ENCODE measurements at regions not wholly inside any gene's neighbourhood (a gene's known extent, or its start where the extent isn't known, plus 50 kb on each side); places are given as distances from the start of the nearest gene placed in this dataset.
"Not testable (repeated sequence)": the region's sequence is repeated elsewhere in the genome, so short reads cannot be mapped to it uniquely, and the experiment has no call there.

DNA sequence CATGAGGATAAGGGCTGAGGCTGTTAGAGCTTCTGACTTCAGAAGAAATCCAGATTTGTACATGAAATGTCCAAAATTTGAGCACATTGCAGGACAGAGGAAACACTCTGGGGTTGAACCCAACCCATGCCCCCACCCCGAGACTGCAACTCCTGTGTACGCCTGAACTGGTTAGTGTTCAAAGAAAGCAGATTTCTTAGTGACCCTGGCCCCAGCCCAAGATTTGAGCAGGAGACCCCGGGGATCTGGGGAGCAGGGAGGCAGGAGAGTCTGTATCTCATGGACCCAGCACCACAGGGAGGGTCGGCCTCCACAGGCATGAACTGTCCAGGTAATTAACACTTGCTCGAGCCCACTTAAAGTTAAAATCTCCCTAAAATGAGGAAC lies 69.3 kb upstream of the WNT7B start:
- Histone ChIP-seq H3K4me1 (peaks cover 25 to 65% of the 10 kb centered on the region in 2 donors), H3K4me3 (peak overlapping the region in 1 of 2 donors; percentile 72), H3K36me3 (no peaks in the 10 kb centered on the region), H3K27ac (peak overlapping the region; percentile 97 to 98), H3K9me3 (no peaks in the 10 kb centered on the region), H3K27me3 (no peaks in the 10 kb centered on the region)
- peak; percentile 7 to 62 for DNase-seq (ENCODE audit: low spot score in 2 of 2)
- intact Hi-C loops (cut with DNase I), result no loop called here
- TF ChIP-seq, protein P1, sequence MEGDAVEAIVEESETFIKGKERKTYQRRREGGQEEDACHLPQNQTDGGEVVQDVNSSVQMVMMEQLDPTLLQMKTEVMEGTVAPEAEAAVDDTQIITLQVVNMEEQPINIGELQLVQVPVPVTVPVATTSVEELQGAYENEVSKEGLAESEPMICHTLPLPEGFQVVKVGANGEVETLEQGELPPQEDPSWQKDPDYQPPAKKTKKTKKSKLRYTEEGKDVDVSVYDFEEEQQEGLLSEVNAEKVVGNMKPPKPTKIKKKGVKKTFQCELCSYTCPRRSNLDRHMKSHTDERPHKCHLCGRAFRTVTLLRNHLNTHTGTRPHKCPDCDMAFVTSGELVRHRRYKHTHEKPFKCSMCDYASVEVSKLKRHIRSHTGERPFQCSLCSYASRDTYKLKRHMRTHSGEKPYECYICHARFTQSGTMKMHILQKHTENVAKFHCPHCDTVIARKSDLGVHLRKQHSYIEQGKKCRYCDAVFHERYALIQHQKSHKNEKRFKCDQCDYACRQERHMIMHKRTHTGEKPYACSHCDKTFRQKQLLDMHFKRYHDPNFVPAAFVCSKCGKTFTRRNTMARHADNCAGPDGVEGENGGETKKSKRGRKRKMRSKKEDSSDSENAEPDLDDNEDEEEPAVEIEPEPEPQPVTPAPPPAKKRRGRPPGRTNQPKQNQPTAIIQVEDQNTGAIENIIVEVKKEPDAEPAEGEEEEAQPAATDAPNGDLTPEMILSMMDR (IDR thresholded peaks at IDR 0.05), result no peak

DNA sequence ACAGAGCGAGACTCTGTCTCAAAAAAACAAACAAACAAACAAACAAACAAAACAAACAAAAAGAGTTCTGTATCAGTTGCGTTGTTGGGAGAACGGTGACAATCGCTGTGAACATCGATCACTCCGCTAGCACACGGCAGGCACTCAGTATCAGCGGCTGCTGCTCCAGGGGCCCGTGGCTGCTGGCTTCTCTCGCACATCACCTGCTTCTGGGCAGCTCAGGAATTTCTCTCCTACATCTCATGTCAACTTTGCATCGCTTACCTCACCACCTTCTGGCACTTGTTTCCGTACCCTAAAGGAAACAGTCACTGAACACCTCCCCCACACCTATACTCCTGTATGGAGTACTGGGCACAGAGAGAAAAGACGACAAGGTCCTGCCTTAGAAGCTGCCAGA lies 70.3 kb upstream of the WNT7B start:
- H3K27me3 ChIP-seq, result no peaks in the 10 kb centered on the region
- H3K27ac ChIP-seq, result peak overlapping the region; percentile 97 to 98
- intact Hi-C loops (cut with DNase I), result no loop called here
- H3K36me3 ChIP-seq, result no peaks in the 10 kb centered on the region
- peak in 1 of 2 donors; percentile 52 for DNase-seq (ENCODE audit: low spot score in 2 of 2)
- no peaks in the 10 kb centered on the region for H3K9me3 ChIP-seq
- H3K4me3 ChIP-seq, result peak overlapping the region in 1 of 2 donors; percentile 21
- TF ChIP-seq, protein P1 (IDR thresholded peaks at IDR 0.05), result no peak
- peaks cover 34 to 72% of the 10 kb centered on the region in 2 donors for H3K4me1 ChIP-seq

DNA sequence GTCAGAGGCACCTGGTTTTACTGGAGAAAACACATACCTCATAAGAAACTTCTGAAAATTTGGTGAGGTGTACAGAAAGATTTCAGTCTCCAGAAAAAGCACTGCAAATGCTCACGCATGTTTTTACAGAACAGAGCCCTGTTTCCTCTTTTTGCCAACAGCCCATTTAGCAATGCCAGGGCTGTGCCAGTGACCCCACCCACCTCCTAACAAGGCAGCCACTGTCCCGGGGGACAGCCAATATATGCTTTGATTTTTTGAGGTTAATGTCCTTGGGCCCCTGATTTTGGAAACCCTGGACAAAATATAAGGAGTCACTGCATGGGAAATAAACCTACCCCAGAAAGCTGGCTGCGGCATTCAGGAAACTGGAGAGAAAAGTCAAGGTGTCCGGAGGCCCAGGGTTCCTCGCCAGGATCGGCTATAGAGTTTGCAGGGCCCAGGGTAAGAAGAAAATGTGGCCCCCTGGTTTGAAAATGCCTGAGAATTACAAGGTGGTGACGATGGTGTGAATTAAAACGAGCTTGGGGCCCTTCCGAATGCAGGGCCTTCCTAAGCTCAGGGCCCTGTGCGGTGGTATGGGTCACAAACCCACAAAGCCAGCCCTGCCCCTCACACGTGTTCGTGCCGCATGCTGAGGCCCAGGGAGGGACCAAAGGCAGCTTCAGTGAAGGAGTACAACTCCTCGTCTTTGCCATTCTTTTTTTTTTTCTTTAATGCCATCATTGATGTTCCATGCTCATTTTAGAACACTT lies 71.1 kb upstream of the WNT7B start:
- peaks cover 42 to 77% of the 10 kb centered on the region in 2 donors for H3K4me1 ChIP-seq
- DNase-seq (ENCODE audit: low spot score in 2 of 2), result peak; percentile 25 to 78
- intact Hi-C loops (cut with DNase I), result no loop called here
- H3K4me3 ChIP-seq, result peak overlapping the region in 1 of 2 donors; percentile 21
- H3K36me3 ChIP-seq, result no peaks in the 10 kb centered on the region
- no peaks in the 10 kb centered on the region for H3K9me3 ChIP-seq
- TF ChIP-seq, protein P1 (IDR thresholded peaks at IDR 0.05), result no peak
- peak overlapping the region; percentile 97 to 98 for H3K27ac ChIP-seq
- no peaks in the 10 kb centered on the region for H3K27me3 ChIP-seq

DNA sequence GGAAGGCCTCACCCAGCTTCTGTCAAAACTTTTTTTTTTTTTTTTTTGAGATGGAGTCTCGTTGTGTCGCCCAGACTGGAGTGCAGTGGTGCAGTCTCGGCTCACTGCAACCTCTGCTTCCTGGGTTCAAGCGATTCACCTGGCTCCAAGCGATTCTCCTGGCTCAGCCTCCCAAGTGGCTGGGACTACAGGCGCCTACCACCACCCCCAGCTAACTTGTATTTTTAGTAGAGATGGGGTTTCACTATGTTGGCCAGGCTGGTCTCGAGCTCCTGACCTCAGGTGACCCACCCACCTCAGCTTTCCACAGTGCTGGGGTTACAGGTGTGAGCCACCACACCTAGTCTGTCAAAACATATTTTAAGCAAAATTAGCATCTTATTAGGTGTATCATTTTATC lies 71.7 kb upstream of the WNT7B start:
- H3K27me3 ChIP-seq; intact Hi-C loops (cut with DNase I); DNase-seq (ENCODE audit: low spot score in 2 of 2); H3K9me3 ChIP-seq; H3K36me3 ChIP-seq; H3K4me3 ChIP-seq: not testable (repeated sequence)
- Histone ChIP-seq H3K4me1 (peaks cover 37 to 72% of the 10 kb centered on the region in 2 donors), H3K27ac (peak overlapping the region; percentile 97 to 98)

DNA sequence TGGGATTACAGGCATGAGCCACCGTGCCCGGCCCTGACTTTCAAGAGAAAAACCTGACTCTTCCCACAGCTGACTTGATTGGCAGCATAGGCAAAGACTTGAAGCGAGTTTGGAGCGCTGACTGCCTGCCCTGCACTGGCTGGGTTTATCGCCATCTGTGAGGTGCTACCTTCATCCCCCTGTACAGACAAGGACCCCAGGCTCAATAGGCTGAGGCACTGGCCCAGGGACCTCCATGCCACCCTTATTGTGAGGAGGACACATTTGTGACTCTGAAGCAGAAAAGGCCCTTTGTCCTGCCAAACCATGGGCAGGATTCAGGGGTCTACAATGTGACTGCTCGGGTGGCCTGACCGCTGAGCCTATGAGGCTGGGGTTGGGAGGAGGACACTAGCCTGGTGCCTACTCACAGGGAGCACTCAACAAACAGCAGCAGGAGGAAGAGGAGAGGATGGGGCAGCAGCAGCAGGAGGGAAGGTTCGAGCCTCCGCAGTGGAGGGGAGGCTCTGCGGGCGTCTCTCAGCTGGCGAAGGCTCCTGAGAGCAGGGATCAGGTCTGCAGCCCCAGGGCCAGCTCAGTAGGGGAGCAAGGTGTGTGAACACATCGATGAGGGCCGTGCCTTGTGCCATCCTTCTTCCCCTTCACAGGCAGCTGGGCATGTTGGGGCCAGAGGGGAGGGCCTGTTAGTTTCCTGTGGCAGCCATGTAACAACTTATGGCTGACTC lies 72.9 kb upstream of the WNT7B start:
- Histone ChIP-seq H3K27ac (peak overlapping the region; percentile 97 to 98), H3K9me3 (no peaks in the 10 kb centered on the region), H3K4me3 (no peak overlapping the region), H3K36me3 (no peaks in the 10 kb centered on the region), H3K27me3 (no peaks in the 10 kb centered on the region), H3K4me1 (peaks cover 34 to 66% of the 10 kb centered on the region in 2 donors)
- peak; percentile 8 to 58 for DNase-seq (ENCODE audit: low spot score in 2 of 2)
- TF ChIP-seq, protein P1 (IDR thresholded peaks at IDR 0.05), result no peak
- intact Hi-C loops (cut with DNase I), result loop anchor here (5.0 to 10.0 kb wide), 2 partner anchors 38 to 55 kb away; no protein-coding TSS in a partner anchor

DNA sequence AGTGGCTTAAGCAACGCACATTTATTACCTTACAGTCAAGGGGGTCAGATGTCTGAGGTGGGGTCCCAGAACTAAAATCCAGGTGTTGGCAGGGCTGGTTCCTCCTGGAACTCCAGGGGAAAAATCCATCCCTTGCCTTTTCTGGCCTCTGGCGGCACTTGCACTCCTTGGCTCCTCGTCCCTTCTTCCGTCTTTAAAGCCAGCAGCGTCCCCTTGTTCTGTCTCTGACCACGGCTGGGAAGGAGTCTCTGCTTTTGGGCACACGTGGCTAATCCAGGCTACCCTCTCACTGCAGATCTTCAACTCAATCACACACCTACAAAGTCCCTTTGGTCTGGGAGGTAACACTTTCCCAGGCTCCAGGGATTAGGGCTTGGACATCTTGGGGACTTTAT lies 73.5 kb upstream of the WNT7B start:
- Histone ChIP-seq H3K27ac (peak overlapping the region; percentile 97 to 98), H3K4me3 (no peak overlapping the region), H3K9me3 (no peaks in the 10 kb centered on the region), H3K4me1 (peaks cover 34 to 65% of the 10 kb centered on the region in 2 donors), H3K27me3 (no peaks in the 10 kb centered on the region), H3K36me3 (no peaks in the 10 kb centered on the region)
- TF ChIP-seq, protein P1 (IDR thresholded peaks at IDR 0.05), result no peak
- intact Hi-C loops (cut with DNase I), result loop anchor here (5.0 to 10.0 kb wide), 2 partner anchors 38 to 54 kb away; no protein-coding TSS in a partner anchor
- DNase-seq (ENCODE audit: low spot score in 2 of 2), result peak in 1 of 2 donors; percentile 50

All from ascending aorta (tissue), 2 donors.